Prostate gland (tissue), 2 donors: ENCODE measurements at regions not wholly inside any gene's neighbourhood (a gene's known extent, or its start where the extent isn't known, plus 50 kb on each side); places are given as distances from the start of the nearest gene placed in this dataset.

Experiments used
- CTCF ChIP-seq, 4 experiments: fragments of 200-600 bp in 2 of 4; fragments of 450-650 bp in 2 of 4; sonication (generic) in 2 of 4; IDR thresholded peaks; 1 replicate in 3 of 4; 2 replicates in 1 of 4; pipeline ENCODE4 v1.5.1; 2016 to 2019; ENCODE audit warnings: antibody characterized with exemption in 4 of 4, mild to moderate bottlenecking in 2 of 4, moderate library complexity in 2 of 4
- POLR2A ChIP-seq: fragments of 450-650 bp; IDR thresholded peaks from one replicate; pipeline ENCODE4 v1.6.1; 2016; ENCODE audit warnings: antibody characterized with exemption, mild to moderate bottlenecking

DNA sequence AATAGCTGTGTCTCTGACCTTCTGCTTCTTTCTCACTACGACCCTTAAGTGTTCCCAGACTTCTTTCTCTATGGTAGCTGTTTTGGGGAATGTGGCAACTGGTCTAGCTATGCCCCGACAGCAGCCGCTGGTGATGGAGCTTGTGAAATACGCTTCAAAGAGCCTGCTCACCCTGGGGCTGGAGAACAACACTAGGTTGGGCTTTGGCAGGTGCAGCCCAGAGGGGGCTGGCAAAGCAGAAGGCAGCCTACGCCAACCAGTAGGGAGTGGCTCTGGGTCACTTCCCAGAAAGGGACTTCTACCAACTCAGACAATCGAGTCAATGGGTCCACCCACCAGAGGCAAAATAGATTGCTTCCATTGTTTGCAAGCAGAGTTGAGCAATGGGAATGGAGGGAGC is 262.8 kb downstream of the LMO4 start:
- TF ChIP-seq CTCF (IDR thresholded peaks at IDR 0.05) = no peak
- no peak for TF ChIP-seq POLR2A
